ENCODE measurements at regions not wholly inside any gene's neighbourhood (a gene's known extent, or its start where the extent isn't known, plus 50 kb on each side); places are given as distances from the start of the nearest gene placed in this dataset.

- no peak for TF ChIP-seq CTCF (IDR thresholded peaks at IDR 0.05)
- no peak for TF ChIP-seq POLR2A (IDR thresholded peaks at IDR 0.05)
Observed at GRCh38 chr15:99502182-99502581, 63.6 kb upstream of the MEF2A start.

All from esophagus squamous epithelium (tissue), 4 donors.